GM12873 (cell line): ENCODE measurements at regions not wholly inside any gene's neighbourhood (a gene's known extent, or its start where the extent isn't known, plus 50 kb on each side); places are given as distances from the start of the nearest gene placed in this dataset.

Source experiments
- TF ChIP-seq, protein P1 (sequence below): IDR thresholded peaks from 2 replicates; pipeline ENCODE4 v1.5.1; 2012; ENCODE audit warnings: low read depth, mild to moderate bottlenecking, moderate library complexity, low read length, control low read depth; ENCODE audit not compliant: insufficient read depth; ENCODE audit errors: missing control alignments

- TF ChIP-seq, protein P1, sequence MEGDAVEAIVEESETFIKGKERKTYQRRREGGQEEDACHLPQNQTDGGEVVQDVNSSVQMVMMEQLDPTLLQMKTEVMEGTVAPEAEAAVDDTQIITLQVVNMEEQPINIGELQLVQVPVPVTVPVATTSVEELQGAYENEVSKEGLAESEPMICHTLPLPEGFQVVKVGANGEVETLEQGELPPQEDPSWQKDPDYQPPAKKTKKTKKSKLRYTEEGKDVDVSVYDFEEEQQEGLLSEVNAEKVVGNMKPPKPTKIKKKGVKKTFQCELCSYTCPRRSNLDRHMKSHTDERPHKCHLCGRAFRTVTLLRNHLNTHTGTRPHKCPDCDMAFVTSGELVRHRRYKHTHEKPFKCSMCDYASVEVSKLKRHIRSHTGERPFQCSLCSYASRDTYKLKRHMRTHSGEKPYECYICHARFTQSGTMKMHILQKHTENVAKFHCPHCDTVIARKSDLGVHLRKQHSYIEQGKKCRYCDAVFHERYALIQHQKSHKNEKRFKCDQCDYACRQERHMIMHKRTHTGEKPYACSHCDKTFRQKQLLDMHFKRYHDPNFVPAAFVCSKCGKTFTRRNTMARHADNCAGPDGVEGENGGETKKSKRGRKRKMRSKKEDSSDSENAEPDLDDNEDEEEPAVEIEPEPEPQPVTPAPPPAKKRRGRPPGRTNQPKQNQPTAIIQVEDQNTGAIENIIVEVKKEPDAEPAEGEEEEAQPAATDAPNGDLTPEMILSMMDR, result no peak
These were observed 292.7 kb upstream of the RTL1 start for GRCh38 chr14:101196051-101196712.

DNA sequence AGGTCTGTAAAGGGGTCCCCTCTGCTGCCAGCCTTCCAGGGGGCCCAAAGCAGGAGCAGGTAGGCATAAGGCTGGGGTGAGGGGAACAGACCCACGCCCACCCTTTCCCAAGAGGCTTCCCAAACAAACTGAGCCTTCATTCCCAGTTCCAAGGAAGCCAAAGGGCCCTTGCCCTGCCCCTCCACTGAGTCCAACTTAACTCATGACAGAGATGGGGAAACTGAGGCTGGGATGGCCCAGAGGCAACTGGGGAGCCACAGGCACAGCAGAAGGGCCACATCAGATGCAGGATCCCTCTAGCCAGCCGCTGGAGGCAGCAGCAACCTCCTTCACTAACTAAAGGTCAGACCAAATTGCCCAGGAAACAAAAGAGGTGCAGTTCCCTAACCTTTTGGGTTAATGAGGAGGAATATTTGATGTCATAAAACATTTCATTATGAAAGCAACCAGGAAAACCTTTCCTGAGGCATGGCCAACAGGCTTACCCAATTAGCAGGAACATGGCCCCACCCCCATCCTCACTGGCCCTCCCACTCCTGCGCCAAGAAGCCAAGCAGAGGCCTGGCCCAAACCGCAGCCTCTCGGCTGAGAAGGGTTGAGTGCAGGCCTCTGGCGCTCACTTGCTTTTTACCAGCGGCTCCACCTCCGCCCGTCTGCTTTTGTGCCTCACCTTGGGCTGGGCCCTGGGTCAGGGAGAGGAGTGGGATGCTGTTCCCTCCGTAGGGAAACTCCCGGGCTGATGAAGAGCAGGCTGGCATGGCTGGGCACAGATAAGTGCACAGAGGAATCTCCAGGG is 293.5 kb upstream of the RTL1 start:
- TF ChIP-seq, protein P1, result no peak

DNA sequence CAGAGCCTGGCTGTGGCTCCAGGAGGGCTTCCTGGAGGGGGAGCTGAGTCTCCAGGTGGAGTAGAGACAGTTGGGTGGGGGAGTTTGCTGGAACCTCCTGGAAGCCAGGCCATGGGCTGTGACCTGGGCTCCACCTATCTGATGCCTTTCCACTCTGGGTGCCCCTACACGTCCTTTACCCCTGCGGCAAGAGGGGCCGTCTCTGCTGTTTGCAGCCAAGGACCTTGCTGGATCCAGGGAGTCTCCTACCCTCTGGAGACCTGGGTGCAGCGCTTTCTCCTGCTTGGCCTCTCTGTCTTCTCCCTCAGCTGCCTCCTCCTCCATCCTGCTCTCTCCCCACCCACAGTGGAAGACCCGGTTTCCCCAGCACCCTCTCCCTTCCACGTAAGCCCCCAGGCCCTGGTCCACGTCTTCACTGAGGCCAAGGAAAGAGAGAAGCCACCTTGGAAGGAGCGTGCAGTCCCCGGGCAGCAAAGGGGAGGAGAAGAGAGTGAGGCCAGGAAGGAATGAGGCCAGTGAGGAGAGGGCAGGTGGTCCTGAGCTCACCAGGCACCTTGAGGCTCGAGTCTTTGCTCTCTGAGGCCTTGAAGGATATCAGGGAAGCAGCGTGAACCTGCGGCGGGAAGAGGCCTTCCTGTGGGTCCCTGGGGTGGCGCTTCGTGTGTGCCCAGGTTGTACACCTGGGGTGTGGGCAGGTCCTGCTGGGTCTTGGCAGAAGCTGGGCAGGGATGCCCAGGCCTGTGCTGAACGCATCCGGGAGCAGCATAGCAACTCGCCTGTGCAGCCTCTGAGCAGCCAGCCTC is 294.3 kb upstream of the RTL1 start:
- TF ChIP-seq, protein P1, result no peak

GRCh38 chr14:101198398-101199027 is 295.0 kb upstream of the RTL1 start:
- TF ChIP-seq, protein P1, result no peak

DNA sequence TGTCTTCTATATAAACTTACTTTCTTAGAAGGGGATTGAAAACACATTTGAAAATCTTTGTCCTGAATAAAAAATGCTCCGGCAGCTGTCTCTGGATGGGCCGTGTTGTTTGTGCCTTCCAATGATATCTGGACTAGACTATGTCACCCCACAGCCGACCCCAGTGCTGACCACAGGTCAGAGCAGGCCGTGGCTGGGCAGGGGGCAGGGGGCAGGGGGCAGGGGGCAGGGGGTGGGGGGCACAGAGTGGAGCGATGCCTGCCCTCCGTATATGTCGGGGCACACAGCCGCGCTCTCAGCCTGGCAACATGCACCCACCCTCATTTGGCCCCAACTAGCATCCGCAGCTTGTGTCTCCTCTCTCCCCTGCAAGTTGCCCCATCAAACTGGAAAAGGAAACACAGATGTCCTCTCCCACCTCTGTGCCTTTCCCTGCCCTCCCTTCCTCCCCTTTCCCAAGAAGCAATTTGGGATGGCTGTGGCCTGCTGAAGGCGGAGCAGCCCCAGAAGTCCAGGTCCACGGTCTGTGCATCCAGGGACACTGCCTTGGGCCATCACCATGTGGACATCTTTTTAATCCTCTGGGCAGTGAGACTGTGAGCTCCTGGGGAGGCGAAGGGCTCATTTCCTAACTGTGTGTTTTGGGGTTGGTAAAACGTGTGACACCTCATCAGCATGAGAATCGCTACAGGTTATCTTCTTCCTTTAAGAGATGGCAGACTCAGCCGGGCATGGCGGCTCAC is 295.7 kb upstream of the RTL1 start:
- TF ChIP-seq, protein P1, result no peak

- TF ChIP-seq, protein P1, result no peak
These were observed 296.6 kb upstream of the RTL1 start for GRCh38 chr14:101200008-101200649.
